ENCODE measurements at regions not wholly inside any gene's neighbourhood (a gene's known extent, or its start where the extent isn't known, plus 50 kb on each side); places are given as distances from the start of the nearest gene placed in this dataset.

DNA sequence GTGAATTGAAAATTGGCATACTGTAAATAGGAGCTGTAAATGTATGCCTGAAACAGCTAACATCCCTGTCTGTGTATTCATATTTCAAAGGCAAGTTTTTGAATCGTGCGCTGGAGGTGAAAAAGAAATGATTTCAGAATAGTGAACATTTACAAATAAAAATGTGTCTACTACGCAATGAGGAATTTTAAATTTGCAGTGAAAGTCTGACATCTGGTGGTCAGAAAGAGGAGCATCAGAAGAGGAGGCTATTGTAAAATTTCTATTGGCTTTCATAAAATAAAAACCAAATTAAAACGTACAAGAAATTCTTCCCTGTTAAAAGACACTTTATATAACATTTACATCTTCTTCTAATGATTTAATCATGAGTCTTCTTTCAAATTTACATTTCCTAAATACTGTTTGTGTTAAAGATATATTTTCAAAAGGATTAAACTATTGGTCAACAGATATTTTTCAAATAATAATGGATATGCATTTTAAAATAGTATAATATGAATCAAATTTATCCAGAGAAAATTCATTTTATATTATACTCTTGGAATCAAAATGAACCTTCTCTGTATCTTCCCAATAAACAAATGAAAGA lies 113.7 kb upstream of the RRP15 start:
- POLR2A ChIA-PET = no interaction called here
- Histone ChIP-seq H3K9me3 (replicated peaks; ENCODE audit: control insufficient read depth, insufficient read depth, low read depth, low read length) (no peaks in the 10 kb centered on the region), H3K79me2 (ENCODE audit: control insufficient read depth, insufficient read depth, low read length) (no peaks in the 10 kb centered on the region), H4K20me1 (replicated peaks; ENCODE audit: control insufficient read depth, insufficient read depth, low read length) (no peaks in the 10 kb centered on the region), H2AFZ (ENCODE audit: low read depth, low read length) (no peak overlapping the region), H3K27ac (ENCODE audit: extremely low read depth, low read depth, low read length) (no peak overlapping the region), H3K9me1 (ENCODE audit: control insufficient read depth, insufficient read depth, low read length) (no peaks in the 10 kb centered on the region), H3K4me2 (ENCODE audit: insufficient read depth, low read length) (no peak overlapping the region), H3K36me3 (ENCODE audit: control insufficient read depth, insufficient read depth, low read length) (no peaks in the 10 kb centered on the region), H3K27me3 (ENCODE audit: control insufficient read depth in 2 of 2, insufficient read depth in 2 of 2, low read length in 2 of 2) (no peaks in the 10 kb centered on the region), H3K4me1 (replicated peaks in 1 of 2; ENCODE audit: control insufficient read depth in 2 of 2, insufficient read depth in 2 of 2, low read length in 2 of 2) (no peaks in the 10 kb centered on the region), H3K9ac (ENCODE audit: insufficient read depth in 1 of 2, low read depth in 2 of 2, low read length in 2 of 2) (no peak overlapping the region), H3K4me3 (no peak overlapping the region)
- in situ Hi-C loops (cut with MboI) (no loop called here), intact Hi-C loops (cut with micrococcal nuclease) (no loop called here)
- 1% methylated on average over 4 of the region's 4 CpGs for WGBS (ENCODE audit: insufficient coverage, low coverage, missing lambda C conversion rate)
- FAIRE-seq (no peak), DNase-seq (ENCODE audit: extremely low read depth in 1 of 4, low spot score in 3 of 4) (peak in 1 of 4 experiments; percentile 42), ATAC-seq (no peak)
- CTCF ChIA-PET (ENCODE audit: low intra/inter-chr PET ratio) = no interaction called here
- no TSS peak for BruUV-seq (replicated peaks)
- TF ChIP-seq, protein P1, sequence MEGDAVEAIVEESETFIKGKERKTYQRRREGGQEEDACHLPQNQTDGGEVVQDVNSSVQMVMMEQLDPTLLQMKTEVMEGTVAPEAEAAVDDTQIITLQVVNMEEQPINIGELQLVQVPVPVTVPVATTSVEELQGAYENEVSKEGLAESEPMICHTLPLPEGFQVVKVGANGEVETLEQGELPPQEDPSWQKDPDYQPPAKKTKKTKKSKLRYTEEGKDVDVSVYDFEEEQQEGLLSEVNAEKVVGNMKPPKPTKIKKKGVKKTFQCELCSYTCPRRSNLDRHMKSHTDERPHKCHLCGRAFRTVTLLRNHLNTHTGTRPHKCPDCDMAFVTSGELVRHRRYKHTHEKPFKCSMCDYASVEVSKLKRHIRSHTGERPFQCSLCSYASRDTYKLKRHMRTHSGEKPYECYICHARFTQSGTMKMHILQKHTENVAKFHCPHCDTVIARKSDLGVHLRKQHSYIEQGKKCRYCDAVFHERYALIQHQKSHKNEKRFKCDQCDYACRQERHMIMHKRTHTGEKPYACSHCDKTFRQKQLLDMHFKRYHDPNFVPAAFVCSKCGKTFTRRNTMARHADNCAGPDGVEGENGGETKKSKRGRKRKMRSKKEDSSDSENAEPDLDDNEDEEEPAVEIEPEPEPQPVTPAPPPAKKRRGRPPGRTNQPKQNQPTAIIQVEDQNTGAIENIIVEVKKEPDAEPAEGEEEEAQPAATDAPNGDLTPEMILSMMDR (IDR thresholded peaks at IDR 0.05 in 2 of 3, conservative IDR thresholded peaks at IDR 0.05 in 1 of 3; ENCODE audit: insufficient read depth in 2 of 3, low read depth in 1 of 3, low read length in 3 of 3) = peak in 2 of 3 experiments; percentile 39 to 64; a peak in 4 of 6 replicates
- TF ChIP-seq, protein P2, sequence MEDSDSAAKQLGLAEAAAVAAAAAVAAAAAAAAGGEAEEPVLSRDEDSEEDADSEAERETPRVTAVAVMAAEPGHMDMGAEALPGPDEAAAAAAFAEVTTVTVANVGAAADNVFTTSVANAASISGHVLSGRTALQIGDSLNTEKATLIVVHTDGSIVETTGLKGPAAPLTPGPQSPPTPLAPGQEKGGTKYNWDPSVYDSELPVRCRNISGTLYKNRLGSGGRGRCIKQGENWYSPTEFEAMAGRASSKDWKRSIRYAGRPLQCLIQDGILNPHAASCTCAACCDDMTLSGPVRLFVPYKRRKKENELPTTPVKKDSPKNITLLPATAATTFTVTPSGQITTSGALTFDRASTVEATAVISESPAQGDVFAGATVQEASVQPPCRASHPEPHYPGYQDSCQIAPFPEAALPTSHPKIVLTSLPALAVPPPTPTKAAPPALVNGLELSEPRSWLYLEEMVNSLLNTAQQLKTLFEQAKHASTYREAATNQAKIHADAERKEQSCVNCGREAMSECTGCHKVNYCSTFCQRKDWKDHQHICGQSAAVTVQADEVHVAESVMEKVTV (CRISPR knock-in tag; IDR thresholded peaks at IDR 0.05) = peak; percentile 41
- TF ChIP-seq NCOR1 (IDR thresholded peaks at IDR 0.05) (no peak), RAD21 (CRISPR knock-in tag; conservative IDR thresholded peaks at IDR 0.05 in 1 of 2, IDR thresholded peaks at IDR 0.05 in 1 of 2) (peak; percentile 66 to 83), HNRNPLL (IDR thresholded peaks at IDR 0.05; ENCODE audit: low read depth, low read length, poor library complexity, severe bottlenecking) (no peak), UBTF (IDR thresholded peaks at IDR 0.05; ENCODE audit: borderline replicate concordance in 1 of 2, low read depth in 2 of 2, low read length in 2 of 2) (no peak), ZNF586 (CRISPR knock-in tag; conservative IDR thresholded peaks at IDR 0.05) (no peak), CEBPG (CRISPR knock-in tag; IDR thresholded peaks at IDR 0.05) (no peak), CEBPG (tag; conservative IDR thresholded peaks at IDR 0.05 in 1 of 2, IDR thresholded peaks at IDR 0.05 in 1 of 2) (0 out of 4 replicates have a peak, but pooled peaks of 1 of the 2 experiments have one; percentile 23), ZZZ3 (IDR thresholded peaks at IDR 0.05) (no peak), SMC3 (conservative IDR thresholded peaks at IDR 0.05; ENCODE audit: insufficient read depth, low read depth, low read length) (peak; percentile 31; the same call in 1 of the 2 replicates)

All from K562 (cell line).